Stimulated activated CD8-positive, alpha-beta memory T cell treated with anti-CD3 and anti-CD28 coated beads, Interleukin-7, amount 100 ng/mL, for 48 hours (primary cell): ENCODE measurements at regions not wholly inside any gene's neighbourhood (a gene's known extent, or its start where the extent isn't known, plus 50 kb on each side); places are given as distances from the start of the nearest gene placed in this dataset.

Source experiments
- DNase-seq, 2 donors: peaks; one replicate each; pipeline ENCODE4 v3.0.0-alpha.2; 2020; ENCODE audit warnings: low read depth in 1 of 2; ENCODE audit errors: extremely low read depth in 1 of 2

DNA sequence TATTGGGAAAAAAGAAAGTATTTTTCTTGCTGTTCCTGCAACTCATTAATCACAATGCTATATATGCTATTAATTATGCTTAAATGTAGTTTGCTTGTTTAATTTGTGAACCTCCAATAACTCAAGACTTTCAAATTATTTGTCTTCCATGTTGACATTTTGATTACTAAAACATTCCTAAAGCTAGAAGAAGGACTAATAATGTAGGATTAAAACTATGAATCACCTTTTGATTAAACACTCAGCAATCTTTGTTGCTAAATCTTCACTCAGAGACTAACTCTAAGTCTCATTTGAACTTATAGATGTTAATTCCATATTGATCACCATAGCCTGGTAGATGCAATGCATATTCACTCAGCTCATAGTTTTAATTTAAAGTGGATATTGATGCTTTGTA, 524.6 kb upstream of the ZEB2 start:
- no peak for DNase-seq

DNA sequence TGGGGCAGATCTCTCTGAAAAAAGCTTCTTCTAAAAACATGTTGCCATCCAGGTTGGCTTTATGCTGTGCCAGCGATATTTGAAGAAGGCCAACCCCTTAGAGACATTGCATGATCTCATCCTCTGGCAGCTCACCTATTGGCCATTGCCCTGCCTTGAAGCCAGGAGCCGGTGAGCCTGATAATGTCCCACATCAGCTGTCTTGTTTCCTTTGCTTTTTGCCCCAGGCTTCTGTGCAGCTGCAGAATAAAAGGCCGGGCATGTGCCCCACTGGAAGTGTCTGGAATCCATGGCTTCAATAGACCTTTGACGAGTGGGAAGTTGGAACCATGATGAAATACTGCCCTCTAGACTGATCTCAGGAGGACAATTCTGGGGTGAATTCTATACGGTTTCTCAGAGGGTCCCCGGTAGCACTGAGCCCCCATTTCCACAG, 523.5 kb upstream of the ZEB2 start:
- no peak for DNase-seq

DNA sequence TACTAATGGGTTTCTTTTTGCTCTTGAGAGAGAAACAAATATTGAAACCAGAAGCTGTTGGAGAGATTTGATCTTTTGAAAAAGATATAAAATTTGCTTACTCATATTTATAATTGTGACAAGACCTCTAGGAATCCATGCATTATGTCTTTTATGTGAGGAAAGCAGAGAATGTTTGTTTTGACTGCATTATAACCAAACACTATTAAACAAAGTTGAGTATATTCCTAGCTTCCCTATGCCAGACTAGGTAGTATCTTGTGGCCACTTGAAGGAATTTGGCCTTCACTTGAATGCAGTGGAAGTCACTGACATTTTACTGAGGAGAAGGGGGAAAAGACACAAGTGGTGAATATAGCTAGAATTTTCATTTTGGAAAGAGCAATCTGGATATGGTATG, 521.8 kb upstream of the ZEB2 start:
- no peak for DNase-seq

DNA sequence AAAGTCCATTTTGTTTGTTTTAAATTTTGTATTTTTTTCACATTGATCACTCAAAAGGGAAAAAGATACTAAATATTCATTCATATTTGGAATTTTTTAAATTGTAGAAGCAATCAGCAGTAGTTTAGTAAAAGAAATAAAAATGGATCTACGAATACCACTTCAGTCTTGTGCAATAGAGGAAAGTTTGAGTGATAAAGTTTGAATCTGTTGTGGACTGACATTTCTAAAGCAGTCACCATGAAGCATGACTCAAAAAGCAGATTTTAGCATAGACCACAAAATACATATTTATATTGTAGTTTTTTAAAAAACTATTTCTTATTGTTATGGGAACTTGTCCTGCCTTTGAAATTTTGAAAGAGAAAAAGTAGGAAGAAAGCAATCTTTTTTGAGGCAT, 520.5 kb upstream of the ZEB2 start:
- DNase-seq: no peak

DNA sequence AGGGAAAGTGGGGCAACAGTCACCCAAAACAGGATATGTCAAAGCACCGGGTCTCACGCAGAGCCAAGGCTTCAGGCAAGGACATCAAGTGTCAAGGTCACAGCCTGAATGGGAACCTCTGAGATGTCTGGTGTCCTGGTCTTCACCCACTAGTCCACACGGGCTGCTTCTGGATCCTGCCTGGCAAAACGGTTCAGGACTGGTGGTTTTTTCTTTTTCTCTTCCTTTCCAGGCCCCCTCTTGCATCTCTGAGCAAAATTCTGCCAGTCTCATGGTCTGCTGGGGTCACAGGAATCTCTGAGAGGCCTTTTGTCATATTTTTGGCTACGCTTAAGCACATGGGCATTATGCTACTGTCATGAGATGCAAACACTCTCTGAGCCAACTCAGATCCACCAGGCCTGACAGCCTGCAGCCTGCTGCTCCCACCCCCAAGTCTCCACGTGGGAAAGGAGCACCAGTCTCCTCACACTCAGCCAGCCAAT, 518.2 kb upstream of the ZEB2 start:
- no peak for DNase-seq

DNA sequence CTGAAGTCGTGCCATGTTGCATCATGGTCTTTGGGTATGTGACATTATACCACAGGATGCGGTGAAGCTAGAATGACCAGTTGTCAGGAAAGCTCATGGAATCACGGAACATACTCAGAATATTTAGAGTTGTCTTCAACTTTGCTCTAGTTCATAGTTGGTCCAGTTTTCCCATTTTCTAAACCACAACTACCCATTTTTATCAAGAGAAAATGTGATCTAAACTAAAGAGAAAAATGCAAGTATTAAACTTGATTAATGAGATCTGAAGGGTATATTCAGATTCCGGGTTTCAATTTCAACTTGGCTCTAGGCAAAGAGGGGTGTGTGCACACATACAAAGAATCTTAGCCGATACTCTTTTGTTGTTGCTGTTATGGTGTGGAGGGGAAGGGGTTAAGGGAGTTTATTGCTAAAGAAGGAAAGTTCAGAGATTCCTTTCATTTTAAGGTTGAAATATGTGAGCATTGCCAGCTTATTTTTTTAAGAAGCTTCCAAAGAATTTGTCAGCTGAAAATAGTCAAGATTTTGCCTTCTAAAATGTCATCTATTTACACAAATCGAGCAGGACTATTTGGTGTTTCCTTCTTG, 516.6 kb upstream of the ZEB2 start:
- no peak for DNase-seq

DNA sequence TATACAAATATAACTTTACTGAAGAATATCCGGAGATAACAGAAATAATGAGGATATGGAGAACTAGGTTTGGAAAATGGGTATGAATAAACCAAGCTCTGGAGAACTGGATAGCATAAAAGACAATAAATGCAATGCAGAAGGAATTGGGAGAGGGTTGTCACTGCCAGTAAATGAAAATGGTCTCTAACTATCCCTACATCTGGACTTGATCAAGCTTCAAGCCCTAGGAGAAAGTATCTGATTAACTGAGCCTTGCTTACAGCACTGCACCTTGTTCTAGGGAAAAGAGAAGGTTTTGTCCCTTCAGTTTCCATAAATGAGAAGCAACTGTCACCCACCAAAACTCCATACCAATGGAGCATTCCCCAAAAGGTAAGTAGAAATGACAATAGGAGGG, 514.6 kb upstream of the ZEB2 start:
- no peak for DNase-seq

DNA sequence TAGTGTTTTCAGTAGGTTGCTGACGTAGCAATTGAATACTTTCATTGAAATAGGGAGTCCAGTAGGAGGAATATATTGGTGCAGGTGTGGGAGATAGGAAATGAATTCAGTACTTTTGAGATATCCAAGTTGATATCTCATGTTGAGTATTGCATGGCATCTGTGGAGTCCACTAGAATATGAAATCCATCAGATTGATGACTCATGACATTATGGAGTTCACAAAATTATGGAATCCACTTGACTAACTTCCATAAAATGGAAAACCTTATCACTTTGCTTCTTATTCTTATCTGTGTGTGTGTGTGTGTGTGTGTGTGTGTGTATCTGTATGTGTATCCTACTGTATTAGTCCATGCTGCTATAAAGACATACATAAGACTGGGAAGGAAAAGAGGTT, 513.5 kb upstream of the ZEB2 start:
- no peak for DNase-seq

DNA sequence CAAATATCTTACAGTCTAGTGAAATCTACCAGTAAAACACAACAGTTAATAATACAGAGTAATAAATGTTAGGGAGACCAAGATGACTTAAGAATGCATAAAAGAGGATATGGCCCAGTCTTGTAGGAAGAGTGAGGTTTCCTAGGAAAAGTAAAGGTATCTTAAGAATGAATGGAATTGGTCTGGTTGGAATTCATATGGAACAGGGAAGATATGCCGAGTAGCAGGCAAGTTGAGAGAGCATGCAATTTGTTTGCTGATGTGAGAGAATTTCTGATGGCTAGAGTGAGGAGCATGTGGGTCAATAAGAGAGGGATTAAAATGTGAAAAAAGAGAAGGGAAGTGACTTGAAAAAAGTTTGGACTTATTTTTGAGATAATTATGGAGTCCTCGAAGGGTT, 512.9 kb upstream of the ZEB2 start:
- DNase-seq: no peak

DNA sequence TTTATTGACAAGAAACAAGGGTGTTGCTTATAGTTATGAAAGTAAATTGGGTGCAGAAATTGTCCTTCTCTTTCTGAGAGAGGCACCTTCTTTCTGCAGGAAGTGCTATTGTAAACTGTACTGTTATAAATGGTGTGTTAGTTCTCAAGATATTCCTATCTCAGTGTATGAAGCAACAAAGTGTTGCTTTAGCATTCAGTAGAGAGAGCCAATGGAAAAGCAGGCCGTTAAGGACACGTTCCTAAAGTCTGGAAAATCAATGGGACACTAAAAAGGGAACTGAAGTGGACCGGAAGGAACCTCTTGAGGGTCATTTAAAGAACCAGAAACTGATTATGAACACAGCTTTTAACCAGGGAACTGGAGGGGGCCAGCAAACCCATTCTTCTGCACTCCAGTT, 510.0 kb upstream of the ZEB2 start:
- no peak for DNase-seq

DNA sequence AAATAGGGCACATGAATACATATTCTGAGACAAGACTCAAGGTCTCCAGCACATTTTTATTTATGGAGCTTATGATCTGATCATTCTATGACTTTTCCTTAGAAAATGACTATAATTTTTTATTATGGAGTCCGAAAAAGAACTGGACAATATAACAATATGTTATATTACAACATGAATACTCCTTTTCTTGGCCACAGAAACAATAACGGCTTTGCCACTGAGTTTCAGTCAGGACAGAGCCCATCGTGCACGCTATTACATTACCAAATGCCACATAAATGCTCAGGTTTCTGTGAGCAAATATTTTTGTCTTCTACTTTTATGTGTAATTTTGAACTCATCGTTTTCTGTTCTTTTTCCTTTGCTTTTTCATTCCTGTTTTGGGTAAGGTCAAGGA, 509.2 kb upstream of the ZEB2 start:
- DNase-seq: no peak

DNA sequence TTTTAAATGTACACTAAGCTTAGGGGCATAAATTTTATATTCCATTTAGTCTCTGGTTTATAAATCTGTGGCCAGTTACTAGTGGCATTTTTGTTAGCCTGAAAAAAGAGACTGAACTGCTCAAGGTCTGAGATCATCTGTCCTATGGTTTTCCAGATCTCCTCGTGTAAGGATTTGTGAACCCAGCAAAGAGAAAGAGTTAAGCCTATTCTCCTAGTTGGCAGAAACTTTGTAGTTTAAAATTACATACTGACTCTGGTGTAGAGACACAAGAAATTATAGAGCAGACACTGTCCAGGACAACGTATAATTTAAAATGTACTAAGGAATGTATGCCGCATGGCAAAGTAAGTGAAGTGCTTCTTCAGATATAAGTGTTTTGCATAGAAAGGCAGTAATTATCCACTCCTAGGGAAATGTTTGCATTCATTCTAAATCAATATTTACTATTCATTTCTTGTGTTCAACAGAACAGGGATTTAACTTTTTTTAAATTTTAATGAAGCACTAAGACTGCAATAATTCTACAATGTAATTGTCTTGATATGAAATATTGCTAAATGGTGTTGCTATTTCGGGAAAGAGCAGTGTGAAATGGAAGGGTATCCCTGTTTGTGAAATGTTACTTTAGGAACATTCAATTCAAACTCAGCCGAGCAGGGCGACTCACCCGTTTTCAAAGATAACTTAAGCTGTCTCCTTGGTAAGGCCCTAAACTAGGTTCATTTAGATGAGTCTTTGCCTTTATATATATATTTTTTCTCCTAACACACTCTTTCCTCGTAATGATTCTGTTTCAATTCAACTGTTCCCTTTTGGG, 508.4 kb upstream of the ZEB2 start:
- no peak for DNase-seq

DNA sequence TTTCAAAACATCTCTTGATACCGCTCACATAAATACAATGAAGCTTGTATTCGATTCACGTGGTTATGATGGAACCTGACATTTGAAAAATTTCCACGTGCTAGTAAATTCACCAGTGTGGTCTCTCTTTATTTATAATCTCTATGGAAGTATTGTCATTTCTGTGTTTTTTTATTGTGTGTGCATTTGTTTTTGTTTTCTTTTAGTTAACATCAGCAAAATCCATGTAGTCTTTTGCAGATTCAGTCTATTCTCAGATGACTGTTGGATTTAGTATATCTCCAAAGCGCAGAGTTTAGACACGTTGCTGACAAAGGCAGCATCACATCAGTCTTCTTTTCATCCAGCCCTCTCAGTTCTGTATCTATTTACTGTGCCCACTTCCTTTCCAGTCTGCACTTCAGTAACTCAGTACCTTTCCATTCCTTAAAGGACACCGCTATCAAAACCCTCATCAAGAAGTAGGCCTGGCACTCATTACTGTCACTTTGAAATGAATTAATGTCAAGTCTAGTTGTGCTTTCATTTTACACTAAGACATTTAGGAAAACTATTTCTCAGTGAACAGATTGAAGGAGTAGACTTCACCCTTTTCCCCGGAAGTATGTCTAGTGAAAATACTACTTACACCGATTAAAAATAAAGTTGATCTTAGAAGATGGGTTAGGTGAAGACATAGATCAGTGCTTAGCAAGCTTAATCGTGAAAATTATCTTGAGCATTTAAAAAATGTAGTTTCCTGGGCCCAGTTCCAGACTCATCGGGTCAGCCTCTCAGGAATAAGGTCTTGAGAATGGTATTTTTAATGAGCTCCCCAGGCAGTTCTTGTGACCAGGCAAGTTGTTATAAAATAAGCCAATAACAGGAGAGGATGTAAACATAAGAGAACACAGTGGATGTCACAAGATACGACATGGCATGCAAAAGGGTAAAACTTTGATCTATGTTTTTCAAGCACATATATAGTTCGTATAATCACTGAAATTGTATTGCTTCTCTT, 506.8 kb upstream of the ZEB2 start:
- no peak for DNase-seq

DNA sequence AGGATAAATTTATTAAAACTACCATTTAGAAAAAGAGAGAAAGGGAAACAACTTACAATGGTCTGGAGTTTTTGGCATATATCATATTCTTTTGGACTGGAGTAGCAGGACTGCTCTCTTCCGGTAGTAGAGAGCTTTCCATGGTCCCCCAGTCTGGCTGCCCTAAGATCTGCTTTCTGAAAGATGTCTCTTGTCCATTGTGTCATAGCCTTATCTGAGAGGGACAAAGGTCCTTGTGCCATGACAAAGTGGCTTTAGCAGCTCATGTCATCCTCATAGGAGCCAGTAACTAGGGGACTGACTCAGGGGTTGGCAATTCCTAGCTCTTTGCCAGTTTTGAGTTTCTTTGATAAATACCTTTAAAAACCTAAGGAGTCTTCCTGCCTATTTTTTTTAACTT, 505.5 kb upstream of the ZEB2 start:
- no peak for DNase-seq

DNA sequence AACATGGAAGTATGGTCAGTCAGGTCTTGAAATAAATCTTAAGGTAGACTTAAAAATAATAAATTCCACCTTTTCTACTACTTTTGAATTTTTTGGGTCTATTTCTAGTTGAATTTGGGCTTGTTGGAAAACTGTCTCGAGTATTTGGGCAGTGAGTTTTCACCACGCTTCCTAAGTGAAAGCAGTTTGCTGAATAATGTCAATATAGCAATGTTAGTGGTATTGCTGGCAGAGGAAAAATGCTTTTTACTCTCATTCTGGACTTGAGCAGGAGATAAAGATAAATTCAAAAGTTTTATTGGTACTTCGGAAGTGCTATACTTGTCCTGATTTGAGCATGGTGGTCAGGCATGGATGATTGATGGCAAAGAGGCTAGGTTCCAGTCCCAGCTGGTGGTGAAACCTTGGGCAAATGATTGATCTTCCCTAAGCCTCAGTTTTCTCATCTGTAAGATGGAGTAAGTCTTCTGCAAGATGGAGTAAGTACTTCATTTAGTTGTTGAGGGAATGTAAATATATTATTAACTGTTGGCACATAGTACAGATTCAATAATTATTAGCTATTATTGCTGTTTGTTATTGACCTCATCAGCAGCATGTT, 503.5 kb upstream of the ZEB2 start:
- no peak for DNase-seq

DNA sequence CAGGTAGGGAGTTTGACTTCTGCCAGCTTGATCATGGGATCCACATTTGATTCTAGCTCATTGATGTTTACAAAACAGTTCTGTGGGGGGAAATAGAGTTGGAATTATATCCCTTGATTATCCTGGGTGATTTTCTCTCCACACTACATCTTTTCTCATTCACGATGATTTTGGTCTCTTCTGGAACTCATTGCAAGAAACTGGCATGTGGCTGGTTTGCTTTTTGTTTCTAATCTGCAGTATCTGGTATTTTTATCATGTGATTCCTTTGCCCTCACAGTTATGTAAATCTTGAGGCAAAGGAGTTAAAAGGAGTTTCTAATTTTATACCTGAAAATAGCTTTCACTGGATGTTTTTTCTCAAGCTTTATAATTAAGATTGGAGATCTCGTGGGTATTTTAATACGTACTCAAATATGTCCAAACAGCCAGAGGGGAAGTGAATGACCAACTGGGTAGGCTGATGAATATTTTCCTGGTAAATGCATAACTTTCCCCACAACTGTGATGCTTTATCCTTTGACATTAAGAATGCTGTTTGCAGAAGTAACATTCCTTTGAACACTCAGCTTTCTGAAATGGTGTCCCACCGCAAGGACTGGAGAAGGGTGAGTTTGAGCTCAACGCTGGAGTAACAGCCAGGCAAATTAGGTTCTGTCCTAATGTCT, 502.9 kb upstream of the ZEB2 start:
- no peak for DNase-seq

DNA sequence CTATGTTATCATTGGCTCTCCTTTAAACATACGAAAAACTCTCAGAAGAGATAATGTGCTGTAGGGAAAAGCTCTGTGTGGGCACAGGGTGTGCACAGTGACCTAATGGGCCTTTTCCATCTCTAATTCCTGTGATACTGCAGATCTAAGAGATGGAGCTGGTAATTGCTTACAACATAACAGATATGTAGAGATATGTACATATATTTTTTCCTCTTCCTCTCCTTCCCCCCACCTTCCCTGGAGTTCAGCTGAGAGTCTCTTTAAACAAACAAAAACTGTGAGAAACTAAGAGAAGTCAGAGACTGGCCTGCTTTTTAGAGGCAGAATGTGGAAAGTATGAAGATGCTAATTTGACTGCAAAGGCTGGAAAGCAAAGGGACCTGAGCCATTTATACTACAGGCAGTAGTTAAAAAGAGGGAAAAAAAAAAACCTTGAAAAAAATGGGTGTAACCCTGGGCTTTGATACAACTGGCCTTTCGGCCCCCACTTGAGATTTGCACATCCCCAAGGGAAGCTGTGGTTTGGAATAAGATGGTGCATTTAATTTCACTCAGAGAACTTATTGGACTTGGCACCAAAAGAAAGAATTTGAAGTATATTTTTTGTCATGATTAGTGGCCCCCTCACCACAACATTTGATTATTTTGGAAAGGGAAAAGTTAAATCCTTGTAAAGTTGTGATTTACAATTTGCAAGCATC, 502.2 kb upstream of the ZEB2 start:
- DNase-seq: no peak

DNA sequence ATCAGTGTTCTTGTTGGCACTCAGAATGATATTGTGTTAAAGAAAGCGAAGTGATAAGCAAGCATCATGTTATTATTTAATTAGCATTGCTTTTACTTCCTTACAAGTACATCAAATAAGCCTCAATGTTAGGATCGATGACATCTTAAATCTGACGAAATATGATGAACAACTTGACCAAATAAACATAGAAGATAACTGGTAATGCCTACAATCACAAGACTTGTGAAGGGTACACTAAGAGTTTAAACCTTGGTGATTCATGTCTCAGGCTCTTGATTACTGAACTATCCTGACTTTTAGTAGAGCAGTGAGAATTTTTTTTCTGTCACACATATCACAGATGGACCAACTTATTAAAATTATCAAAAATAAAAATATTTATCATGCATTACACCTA, 500.8 kb upstream of the ZEB2 start:
- no peak for DNase-seq

DNA sequence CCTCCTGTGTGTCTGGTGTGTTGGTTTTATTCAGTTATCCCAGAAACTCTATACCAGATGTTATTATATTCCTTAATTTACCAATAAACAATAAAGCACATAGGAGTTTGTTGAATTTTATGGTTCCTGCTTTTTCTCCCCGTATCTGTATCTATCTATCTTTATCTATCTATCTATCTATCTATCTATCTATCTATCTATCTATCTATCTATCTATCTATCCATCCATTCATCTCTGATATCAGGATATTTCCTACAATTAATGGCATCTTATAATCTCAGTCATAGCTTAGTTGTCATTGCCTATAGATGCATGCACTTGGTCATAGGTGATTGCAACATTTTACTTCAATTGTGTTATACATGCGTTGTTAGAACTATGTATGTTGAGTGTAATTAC, 500.2 kb upstream of the ZEB2 start:
- DNase-seq: no peak

DNA sequence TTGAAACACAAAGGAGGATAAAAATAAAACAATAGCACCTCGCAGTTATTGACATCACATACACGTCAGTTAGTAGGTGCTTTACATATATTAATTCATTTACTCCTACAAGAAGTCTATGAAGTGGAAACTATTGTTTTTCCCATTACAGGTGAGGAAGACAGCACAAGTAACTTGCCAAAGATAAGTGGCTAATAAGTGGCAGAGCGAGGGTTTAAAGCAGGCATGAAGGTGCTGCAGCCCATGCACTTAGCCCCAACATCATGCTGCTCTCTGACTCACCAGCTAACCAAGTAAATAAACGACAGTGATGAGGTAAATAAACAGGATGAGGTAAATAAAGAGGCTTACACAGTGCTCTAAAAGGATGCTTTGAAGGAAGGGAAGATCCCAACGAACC, 498.6 kb upstream of the ZEB2 start:
- no peak for DNase-seq
